ENCODE measurements at regions not wholly inside any gene's neighbourhood (a gene's known extent, or its start where the extent isn't known, plus 50 kb on each side); places are given as distances from the start of the nearest gene placed in this dataset.

DNA sequence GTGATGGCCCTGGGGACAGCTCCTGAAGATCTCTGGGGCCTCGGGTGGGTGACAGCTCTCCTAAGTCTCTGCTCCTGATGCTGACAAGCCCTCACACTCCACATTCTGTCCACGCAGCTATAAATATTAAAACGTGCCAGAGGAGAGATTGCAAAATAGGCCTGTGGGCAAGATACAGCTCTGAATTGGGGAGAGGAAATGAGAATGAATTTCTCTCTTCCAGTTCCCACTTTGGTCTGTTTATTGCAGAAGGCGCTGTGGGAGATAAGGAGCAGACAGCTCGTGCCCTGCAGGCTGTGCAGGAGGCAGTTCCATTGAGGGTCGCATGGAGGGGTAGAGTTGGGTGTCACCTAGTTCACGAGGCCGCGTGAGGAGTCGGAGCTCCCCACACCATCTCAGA is 87.5 kb upstream of the SDK2 start:
- TF ChIP-seq POLR2A (IDR thresholded peaks at IDR 0.05) (no peak), POLR2AphosphoS5 (IDR thresholded peaks at IDR 0.05) (no peak), EP300 (IDR thresholded peaks at IDR 0.05) (no peak)
- TF ChIP-seq, protein P1, sequence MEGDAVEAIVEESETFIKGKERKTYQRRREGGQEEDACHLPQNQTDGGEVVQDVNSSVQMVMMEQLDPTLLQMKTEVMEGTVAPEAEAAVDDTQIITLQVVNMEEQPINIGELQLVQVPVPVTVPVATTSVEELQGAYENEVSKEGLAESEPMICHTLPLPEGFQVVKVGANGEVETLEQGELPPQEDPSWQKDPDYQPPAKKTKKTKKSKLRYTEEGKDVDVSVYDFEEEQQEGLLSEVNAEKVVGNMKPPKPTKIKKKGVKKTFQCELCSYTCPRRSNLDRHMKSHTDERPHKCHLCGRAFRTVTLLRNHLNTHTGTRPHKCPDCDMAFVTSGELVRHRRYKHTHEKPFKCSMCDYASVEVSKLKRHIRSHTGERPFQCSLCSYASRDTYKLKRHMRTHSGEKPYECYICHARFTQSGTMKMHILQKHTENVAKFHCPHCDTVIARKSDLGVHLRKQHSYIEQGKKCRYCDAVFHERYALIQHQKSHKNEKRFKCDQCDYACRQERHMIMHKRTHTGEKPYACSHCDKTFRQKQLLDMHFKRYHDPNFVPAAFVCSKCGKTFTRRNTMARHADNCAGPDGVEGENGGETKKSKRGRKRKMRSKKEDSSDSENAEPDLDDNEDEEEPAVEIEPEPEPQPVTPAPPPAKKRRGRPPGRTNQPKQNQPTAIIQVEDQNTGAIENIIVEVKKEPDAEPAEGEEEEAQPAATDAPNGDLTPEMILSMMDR (IDR thresholded peaks at IDR 0.05): no peak
